ENCODE measurements at regions not wholly inside any gene's neighbourhood (a gene's known extent, or its start where the extent isn't known, plus 50 kb on each side); places are given as distances from the start of the nearest gene placed in this dataset.

- no peak for TF ChIP-seq CTCF (IDR thresholded peaks at IDR 0.05; ENCODE audit: insufficient read depth, low read depth, low read length)
- no peak for TF ChIP-seq EZH2 (IDR thresholded peaks at IDR 0.05; ENCODE audit: insufficient read depth, low read length)
These were observed 248.1 kb downstream of the KIF20B start for GRCh38 chr10:89949496-89949895.
